ENCODE measurements at regions not wholly inside any gene's neighbourhood (a gene's known extent, or its start where the extent isn't known, plus 50 kb on each side); places are given as distances from the start of the nearest gene placed in this dataset.

DNA sequence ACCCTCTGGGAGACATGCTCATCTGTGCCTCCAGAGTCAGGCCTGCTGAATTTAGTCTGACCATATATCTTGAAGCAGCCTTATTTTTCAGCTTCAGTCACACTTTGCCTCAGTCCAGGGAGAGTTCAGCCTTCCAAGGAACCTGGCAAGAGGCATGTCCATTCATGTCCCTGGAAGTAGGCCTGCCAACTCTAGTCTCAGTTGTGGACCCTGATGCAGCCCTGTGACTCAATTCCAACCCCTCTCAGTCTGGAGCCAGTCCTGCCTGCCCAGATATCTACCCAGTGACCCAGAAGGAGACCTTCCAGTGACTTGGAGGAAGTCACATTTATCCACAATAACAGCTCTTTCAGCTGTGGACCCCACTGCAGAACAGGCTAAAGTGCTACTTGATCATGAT, 566.6 kb downstream of the TMEM135 start:
- no peak for DNase-seq
- Histone ChIP-seq H3K4me1 (peaks cover 32% of the 10 kb centered on the region), H3K36me3 (replicated peaks in 1 of 2; ENCODE audit: insufficient read depth in 1 of 2, low read depth in 2 of 2) (no peaks in the 10 kb centered on the region), H3K4me3 (no peak overlapping the region), H3K27ac (peak overlapping the region in 1 of 4 donors; percentile 40), H3K27me3 (no peaks in the 10 kb centered on the region), H3K9me3 (no peaks in the 10 kb centered on the region)
- no peak for ATAC-seq
- intact Hi-C loops (cut with DNase I), result no loop called here
- TF ChIP-seq POLR2A (IDR thresholded peaks at IDR 0.05) (no peak), CTCF (IDR thresholded peaks at IDR 0.05) (no peak)

- Histone ChIP-seq H3K9me3 (no peaks in the 10 kb centered on the region), H3K27ac (peak overlapping the region in 1 of 4 donors; percentile 40), H3K27me3 (no peaks in the 10 kb centered on the region), H3K36me3 (replicated peaks in 1 of 2; ENCODE audit: insufficient read depth in 1 of 2, low read depth in 2 of 2) (no peaks in the 10 kb centered on the region), H3K4me3 (no peak overlapping the region), H3K4me1 (peaks cover 32% of the 10 kb centered on the region)
- DNase-seq, result peak; percentile 15 to 79 (median 70)
- intact Hi-C loops (cut with DNase I), result no loop called here
- no peak for TF ChIP-seq CTCF (IDR thresholded peaks at IDR 0.05)
- peak in 1 of 3 donors; percentile 9 for TF ChIP-seq POLR2A (IDR thresholded peaks at IDR 0.05)
- WGBS, 2 donors, result 36 to 62% methylated on average over 2 of the region's 2 CpGs
- peak; percentile 99 for ATAC-seq
Measured at GRCh38 chr11:87603887-87604286, 566.2 kb downstream of the TMEM135 start.

DNA sequence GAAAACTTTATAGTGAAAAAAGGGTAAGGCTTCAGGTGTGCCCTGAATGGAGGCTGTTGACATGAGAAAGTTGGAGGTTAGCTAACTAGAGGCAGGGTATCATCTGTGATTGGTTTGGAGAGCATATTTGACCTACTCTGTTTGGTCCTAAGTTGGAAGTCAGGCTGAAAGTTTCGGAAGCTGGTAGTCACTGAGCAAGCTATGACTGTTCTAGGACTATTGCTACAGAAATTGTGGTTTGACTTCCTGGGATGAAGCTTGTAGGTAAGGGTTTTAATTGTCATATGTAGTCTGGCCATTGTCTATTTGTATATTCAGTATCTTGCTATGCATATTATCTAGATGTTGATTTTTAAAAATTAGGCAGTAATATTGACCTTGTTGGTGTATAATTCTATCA, 565.0 kb downstream of the TMEM135 start:
- H3K4me1 ChIP-seq, result peaks cover 32% of the 10 kb centered on the region
- no peaks in the 10 kb centered on the region for H3K9me3 ChIP-seq
- no peaks in the 10 kb centered on the region for H3K27me3 ChIP-seq
- H3K27ac ChIP-seq, result no peak overlapping the region
- no peaks in the 10 kb centered on the region for H3K36me3 ChIP-seq (replicated peaks in 1 of 2; ENCODE audit: insufficient read depth in 1 of 2, low read depth in 2 of 2)
- WGBS, 2 donors, result 100% methylated on average over 1 of the region's 1 CpG
- H3K4me3 ChIP-seq, result no peak overlapping the region
- intact Hi-C loops (cut with DNase I), result no loop called here
- no peak for ATAC-seq
- TF ChIP-seq CTCF (IDR thresholded peaks at IDR 0.05) (no peak), POLR2A (IDR thresholded peaks at IDR 0.05) (no peak)
- DNase-seq, result no peak

DNA sequence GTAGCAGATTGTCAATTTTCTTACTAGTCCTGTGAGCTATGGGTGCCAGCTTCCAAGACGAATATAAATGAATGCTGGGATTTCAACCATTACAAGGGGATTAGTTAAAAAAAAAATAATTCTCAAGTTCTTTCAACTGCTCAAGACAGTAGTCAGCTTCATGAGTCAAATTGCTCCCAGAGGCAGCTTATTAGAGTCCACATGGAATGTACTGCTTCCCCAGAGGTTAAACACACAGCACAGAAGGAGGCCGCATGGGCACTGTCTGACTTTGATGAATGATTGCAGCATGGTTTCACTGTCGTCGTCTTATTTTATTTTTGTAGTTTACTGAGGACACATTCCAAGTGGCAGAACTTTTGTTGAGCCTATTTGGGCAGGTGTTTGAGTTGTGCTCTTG, 563.2 kb downstream of the TMEM135 start:
- Histone ChIP-seq H3K27me3 (no peaks in the 10 kb centered on the region), H3K27ac (peak overlapping the region in 1 of 4 donors; percentile 4), H3K4me3 (no peak overlapping the region), H3K36me3 (replicated peaks in 1 of 2; ENCODE audit: insufficient read depth in 1 of 2, low read depth in 2 of 2) (no peaks in the 10 kb centered on the region), H3K9me3 (no peaks in the 10 kb centered on the region), H3K4me1 (peaks cover 32% of the 10 kb centered on the region)
- TF ChIP-seq POLR2A (IDR thresholded peaks at IDR 0.05) (no peak), CTCF (IDR thresholded peaks at IDR 0.05) (no peak)
- no peak for DNase-seq
- 17 to 30% methylated on average over 4 of the region's 4 CpGs for WGBS, 2 donors
- intact Hi-C loops (cut with DNase I), result no loop called here
- no peak for ATAC-seq

GRCh38 chr11:87597725-87598124, 560.0 kb downstream of the TMEM135 start:
- Histone ChIP-seq H3K27ac (no peak overlapping the region), H3K36me3 (replicated peaks in 1 of 2; ENCODE audit: insufficient read depth in 1 of 2, low read depth in 2 of 2) (no peaks in the 10 kb centered on the region), H3K4me1 (peaks cover 15% of the 10 kb centered on the region), H3K9me3 (no peaks in the 10 kb centered on the region), H3K4me3 (no peak overlapping the region), H3K27me3 (no peaks in the 10 kb centered on the region)
- TF ChIP-seq POLR2A (IDR thresholded peaks at IDR 0.05), result no peak
- TF ChIP-seq CTCF (IDR thresholded peaks at IDR 0.05), result no peak
- intact Hi-C loops (cut with DNase I), result no loop called here
- DNase-seq (no peak), ATAC-seq (no peak)
